ENCODE measurements at regions not wholly inside any gene's neighbourhood (a gene's known extent, or its start where the extent isn't known, plus 50 kb on each side); places are given as distances from the start of the nearest gene placed in this dataset.
A peak's percentile ranks its signal among the peaks of the same experiment; 100 is the strongest.

- no peak for DNase-seq (ENCODE audit: low read depth, low spot score)
- Mint-ChIP-seq H3K4me1 (peaks cover 26% of the 10 kb centered on the region), H3K4me3 (no peak overlapping the region), H3K9me3 (peaks cover 4% of the 10 kb centered on the region), H3K27ac (ENCODE audit: unreplicated experiment) (peak overlapping the region; percentile 31), H3K36me3 (ENCODE audit: low read depth) (no peaks in the 10 kb centered on the region), H3K27me3 (ENCODE audit: low read depth) (no peaks in the 10 kb centered on the region)
- TF ChIP-seq CTCF (conservative IDR thresholded peaks at IDR 0.05) = no peak
Measured at GRCh38 chr5:125125031-125125823, 378.8 kb upstream of the ZNF608 start.

- Mint-ChIP-seq H3K4me3 (no peak overlapping the region), H3K36me3 (ENCODE audit: low read depth) (no peaks in the 10 kb centered on the region), H3K4me1 (peaks cover 26% of the 10 kb centered on the region), H3K9me3 (peaks cover 5% of the 10 kb centered on the region), H3K27me3 (ENCODE audit: low read depth) (no peaks in the 10 kb centered on the region), H3K27ac (ENCODE audit: unreplicated experiment) (no peak overlapping the region)
- no peak for DNase-seq (ENCODE audit: low read depth, low spot score)
- TF ChIP-seq CTCF (conservative IDR thresholded peaks at IDR 0.05) = no peak
Measured at GRCh38 chr5:125126050-125126449, 379.6 kb upstream of the ZNF608 start.

- TF ChIP-seq CTCF (conservative IDR thresholded peaks at IDR 0.05) = no peak
- peaks cover 32% of the 10 kb centered on the region for H3K4me1 Mint-ChIP-seq
- no peak for DNase-seq (ENCODE audit: low read depth, low spot score)
- H3K27me3 Mint-ChIP-seq (ENCODE audit: low read depth) = no peaks in the 10 kb centered on the region
- H3K36me3 Mint-ChIP-seq (ENCODE audit: low read depth) = no peaks in the 10 kb centered on the region
- no peak overlapping the region for H3K27ac Mint-ChIP-seq (ENCODE audit: unreplicated experiment)
- peaks cover 8% of the 10 kb centered on the region for H3K9me3 Mint-ChIP-seq
- no peak overlapping the region for H3K4me3 Mint-ChIP-seq
Measured at GRCh38 chr5:125129151-125129806, 382.8 kb upstream of the ZNF608 start.

GRCh38 chr5:125130591-125130990, 384.2 kb upstream of the ZNF608 start:
- Mint-ChIP-seq H3K27me3 (ENCODE audit: low read depth) (no peaks in the 10 kb centered on the region), H3K27ac (ENCODE audit: unreplicated experiment) (no peak overlapping the region), H3K9me3 (peaks cover 8% of the 10 kb centered on the region), H3K4me1 (peaks cover 36% of the 10 kb centered on the region), H3K4me3 (no peak overlapping the region), H3K36me3 (ENCODE audit: low read depth) (no peaks in the 10 kb centered on the region)
- TF ChIP-seq CTCF (conservative IDR thresholded peaks at IDR 0.05) = no peak
- no peak for DNase-seq (ENCODE audit: low read depth, low spot score)

GRCh38 chr5:125134216-125135081, 388.0 kb upstream of the ZNF608 start:
- peaks cover 12% of the 10 kb centered on the region for H3K9me3 Mint-ChIP-seq
- H3K36me3 Mint-ChIP-seq (ENCODE audit: low read depth) = peaks cover 3% of the 10 kb centered on the region
- H3K4me1 Mint-ChIP-seq = peaks cover 37% of the 10 kb centered on the region
- peak overlapping the region; percentile 30 for H3K27ac Mint-ChIP-seq (ENCODE audit: unreplicated experiment)
- no peaks in the 10 kb centered on the region for H3K27me3 Mint-ChIP-seq (ENCODE audit: low read depth)
- TF ChIP-seq CTCF (conservative IDR thresholded peaks at IDR 0.05) = no peak
- peak overlapping the region; percentile 11 for H3K4me3 Mint-ChIP-seq
- DNase-seq (ENCODE audit: low read depth, low spot score) = no peak

Data from neural crest cell (in vitro differentiated cells).